Stomach (tissue), 8 donors: ENCODE measurements at regions not wholly inside any gene's neighbourhood (a gene's known extent, or its start where the extent isn't known, plus 50 kb on each side); places are given as distances from the start of the nearest gene placed in this dataset.
"Not testable (repeated sequence)": the region's sequence is repeated elsewhere in the genome, so short reads cannot be mapped to it uniquely, and the experiment has no call there.

Experiments used
- DNase-seq, 2 donors: peaks; one replicate each; pipeline versions ENCODE4 v3.0.0 to v3.0.0-alpha.2; 2013 to 2019
- H3K27ac ChIP-seq, 5 donors: fragments of 200-600 bp in 4 of 5; sonication (generic) in 4 of 5; one replicate each; pipeline ENCODE4 v1.5.1; 2013 to 2019; ENCODE audit warnings: mild to moderate bottlenecking in 1 of 5, moderate library complexity in 1 of 5
- H3K27me3 ChIP-seq, 3 donors: fragments of 200-600 bp; sonication (generic); one replicate each; pipeline ENCODE4 v1.5.1; 2017 to 2019; ENCODE audit warnings: mixed run types in 1 of 3
- H3K36me3 ChIP-seq, 4 donors: fragments of 200-600 bp; sonication (generic); 1 replicate in 3 of 4; 2 replicates in 1 of 4; pipeline ENCODE4 v1.5.1; 2016 to 2019
- H3K4me1 ChIP-seq, 4 donors: fragments of 200-600 bp; sonication (generic); one replicate each; pipeline ENCODE4 v1.5.1; 2016 to 2019
- H3K4me3 ChIP-seq, 4 donors: fragments of 200-600 bp; sonication (generic) in 3 of 4; one replicate each; pipeline ENCODE4 v1.5.1; 2016 to 2019; ENCODE audit warnings: mild to moderate bottlenecking in 1 of 4
- H3K9me3 ChIP-seq, 4 donors: fragments of 200-600 bp; sonication (generic); one replicate each; pipeline ENCODE4 v1.5.1; 2016 to 2019
- CTCF ChIP-seq, 7 experiments: fragments of 450-650 bp in 4 of 7; fragments of 200-600 bp in 3 of 7; sonication (generic) in 3 of 7; IDR thresholded peaks; one replicate each; pipeline ENCODE4 v1.5.1; 2016 to 2019; ENCODE audit warnings: antibody characterized with exemption in 7 of 7, control low read depth in 2 of 7, mild to moderate bottlenecking in 1 of 7
- EP300 ChIP-seq: sonication (generic); formaldehyde crosslinking; IDR thresholded peaks from one replicate; pipeline ENCODE4 v1.6.1; 2017; ENCODE audit warnings: antibody characterized with exemption
- POLR2A ChIP-seq, 4 donors: fragments of 450-650 bp; IDR thresholded peaks; one replicate each; pipeline ENCODE4 v1.6.1; 2016; ENCODE audit warnings: antibody characterized with exemption in 4 of 4, control low read depth in 2 of 4, mild to moderate bottlenecking in 1 of 4, moderate library complexity in 1 of 4
- POLR2AphosphoS5 ChIP-seq, 3 donors: sonication (generic); formaldehyde crosslinking; IDR thresholded peaks; one replicate each; pipeline ENCODE4 v1.6.1; 2016; ENCODE audit warnings: antibody characterized with exemption in 3 of 3
- WGBS, 5 donors: extraction: QIAGEN DNeasy Blood & Tissue Kit in 3 of 5; methylation state at CpG; one replicate each; pipeline versions ENCODE4 v1.1.5 to v1.1.7; 2013 to 2018; 5-methylcytosine and 5-hydroxymethylcytosine counted together
- intact Hi-C: fragments of 100-400 bp; cut with DNase I; formaldehyde crosslinking; loops from one replicate; pipeline ENCODE4 v1.15.1; 2023; ENCODE audit warnings: low total_unique reads
- donor health status: healthy with polysubstance abuse.
- donor health status: Bipolar disorder and iron deficiency.
- donor health status: healthy.

GRCh38 chr21:32073593-32073992 is 200.8 kb downstream of the HUNK start:
- no peaks in the 10 kb centered on the region for H3K4me1 ChIP-seq
- intact Hi-C loops = no loop called here
- TF ChIP-seq POLR2A (IDR thresholded peaks at IDR 0.05) (no peak), EP300 (no peak), CTCF (IDR thresholded peaks at IDR 0.05) (no peak), POLR2AphosphoS5 (IDR thresholded peaks at IDR 0.05) (no peak)
- no peak overlapping the region for H3K27ac ChIP-seq
- no peak for DNase-seq
- H3K9me3 ChIP-seq = no peaks in the 10 kb centered on the region
- no peak overlapping the region for H3K4me3 ChIP-seq
- 77 to 82% (median 81%) methylated on average over 6 of the region's 6 CpGs for WGBS, 5 donors
- H3K36me3 ChIP-seq = no peaks in the 10 kb centered on the region
- no peaks in the 10 kb centered on the region for H3K27me3 ChIP-seq

DNA sequence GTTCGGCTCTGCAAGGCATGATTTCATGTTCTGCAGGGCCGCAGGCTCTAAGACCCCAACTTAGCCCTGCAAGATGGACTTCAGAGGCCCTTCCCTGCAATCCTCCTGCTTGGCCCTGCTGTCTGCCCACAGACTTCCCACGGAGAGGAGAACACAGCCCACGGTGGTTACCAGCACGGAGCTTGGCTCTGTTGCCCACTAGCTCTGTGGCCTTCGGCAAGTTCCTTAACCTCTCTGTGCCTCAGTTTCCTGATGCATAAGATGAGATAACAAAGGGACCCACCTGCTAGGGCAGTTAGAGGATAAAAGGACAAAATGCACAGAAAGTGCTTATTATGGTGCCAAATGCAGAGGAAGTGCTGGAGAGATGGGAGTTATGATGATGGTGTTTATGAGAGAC is 200.4 kb downstream of the HUNK start:
- no peaks in the 10 kb centered on the region for H3K9me3 ChIP-seq
- WGBS, 5 donors = 90 to 95% (median 94%) methylated on average over 6 of the region's 6 CpGs

GRCh38 chr21:32071620-32072019 is 198.8 kb downstream of the HUNK start:
- H3K27me3 ChIP-seq, H3K27ac ChIP-seq, H3K9me3 ChIP-seq, H3K36me3 ChIP-seq, DNase-seq, intact Hi-C loops, H3K4me3 ChIP-seq, H3K4me1 ChIP-seq: not testable (repeated sequence)
- 41 to 77% (median 64%) methylated on average over 2 of the region's 2 CpGs for WGBS, 5 donors

More for the DNA sequence above, 200.4 kb downstream of the HUNK start:
- H3K4me1 ChIP-seq = no peaks in the 10 kb centered on the region
- intact Hi-C loops = no loop called here
- H3K27me3 ChIP-seq = no peaks in the 10 kb centered on the region
- no peak for DNase-seq
- no peaks in the 10 kb centered on the region for H3K36me3 ChIP-seq
- H3K27ac ChIP-seq = no peak overlapping the region
- TF ChIP-seq CTCF (IDR thresholded peaks at IDR 0.05) (no peak), POLR2AphosphoS5 (IDR thresholded peaks at IDR 0.05) (no peak), POLR2A (IDR thresholded peaks at IDR 0.05) (no peak), EP300 (no peak)
- H3K4me3 ChIP-seq = no peak overlapping the region

GRCh38 chr21:32070676-32071330 is 198.0 kb downstream of the HUNK start:
- Histone ChIP-seq H3K36me3 (no peaks in the 10 kb centered on the region), H3K4me1 (no peaks in the 10 kb centered on the region), H3K4me3 (no peak overlapping the region), H3K9me3 (no peaks in the 10 kb centered on the region), H3K27me3 (no peaks in the 10 kb centered on the region), H3K27ac (no peak overlapping the region)
- intact Hi-C loops = no loop called here
- WGBS, 5 donors = 72 to 82% (median 82%) methylated on average over 10 of the region's 10 CpGs
- TF ChIP-seq EP300 = no peak
- TF ChIP-seq CTCF (IDR thresholded peaks at IDR 0.05) = no peak
- TF ChIP-seq POLR2A (IDR thresholded peaks at IDR 0.05) = no peak
- TF ChIP-seq POLR2AphosphoS5 (IDR thresholded peaks at IDR 0.05) = no peak
- DNase-seq = no peak

DNA sequence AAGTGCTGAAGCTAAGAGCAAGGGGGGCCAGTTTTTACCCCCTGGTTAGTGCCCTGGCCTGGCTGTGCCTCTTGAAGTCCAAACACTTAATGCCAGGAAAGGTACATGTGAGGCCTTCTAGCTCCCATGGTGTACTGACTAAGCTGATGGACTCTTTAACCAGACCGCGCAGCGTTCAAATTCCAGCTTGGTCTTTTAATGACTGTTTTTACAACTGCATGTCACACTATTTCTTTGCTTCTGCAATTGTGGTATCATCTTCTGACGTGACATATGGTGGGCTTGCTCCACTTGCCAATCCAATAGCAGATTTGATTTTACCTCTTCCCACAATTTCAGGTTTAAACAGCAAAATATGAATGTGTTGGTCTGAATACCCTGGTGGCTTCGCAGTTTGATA is 197.3 kb downstream of the HUNK start:
- 71 to 97% (median 83%) methylated on average over 5 of the region's 5 CpGs for WGBS, 5 donors
- intact Hi-C loops = no loop called here
- no peak for DNase-seq
- TF ChIP-seq POLR2AphosphoS5 (IDR thresholded peaks at IDR 0.05) (no peak), POLR2A (IDR thresholded peaks at IDR 0.05) (no peak), CTCF (IDR thresholded peaks at IDR 0.05) (no peak), EP300 (no peak)
- Histone ChIP-seq H3K9me3 (no peaks in the 10 kb centered on the region), H3K27me3 (no peaks in the 10 kb centered on the region), H3K4me3 (no peak overlapping the region), H3K4me1 (no peaks in the 10 kb centered on the region), H3K36me3 (no peaks in the 10 kb centered on the region), H3K27ac (no peak overlapping the region)
